Uterus (tissue), 2 donors: ENCODE measurements at regions not wholly inside any gene's neighbourhood (a gene's known extent, or its start where the extent isn't known, plus 50 kb on each side); places are given as distances from the start of the nearest gene placed in this dataset.

ENCODE experiments used
- POLR2A ChIP-seq, 2 donors: fragments of 450-650 bp; IDR thresholded peaks; one replicate each; pipeline ENCODE4 v1.6.1; 2016; ENCODE audit warnings: antibody characterized with exemption in 2 of 2, mild to moderate bottlenecking in 1 of 2, moderate library complexity in 1 of 2
- TF ChIP-seq, protein P1 (sequence below), 4 experiments: fragments of 200-600 bp in 2 of 4; fragments of 450-650 bp in 2 of 4; sonication (generic) in 2 of 4; IDR thresholded peaks; one replicate each; pipeline ENCODE4 v1.5.1; 2016 to 2019; ENCODE audit warnings: antibody characterized with exemption in 4 of 4, mild to moderate bottlenecking in 2 of 4, moderate library complexity in 1 of 4

GRCh38 chr2:239599299-239599698, 198.5 kb upstream of the HDAC4 start:
- no peak for TF ChIP-seq POLR2A (IDR thresholded peaks at IDR 0.05)
- TF ChIP-seq, protein P1, sequence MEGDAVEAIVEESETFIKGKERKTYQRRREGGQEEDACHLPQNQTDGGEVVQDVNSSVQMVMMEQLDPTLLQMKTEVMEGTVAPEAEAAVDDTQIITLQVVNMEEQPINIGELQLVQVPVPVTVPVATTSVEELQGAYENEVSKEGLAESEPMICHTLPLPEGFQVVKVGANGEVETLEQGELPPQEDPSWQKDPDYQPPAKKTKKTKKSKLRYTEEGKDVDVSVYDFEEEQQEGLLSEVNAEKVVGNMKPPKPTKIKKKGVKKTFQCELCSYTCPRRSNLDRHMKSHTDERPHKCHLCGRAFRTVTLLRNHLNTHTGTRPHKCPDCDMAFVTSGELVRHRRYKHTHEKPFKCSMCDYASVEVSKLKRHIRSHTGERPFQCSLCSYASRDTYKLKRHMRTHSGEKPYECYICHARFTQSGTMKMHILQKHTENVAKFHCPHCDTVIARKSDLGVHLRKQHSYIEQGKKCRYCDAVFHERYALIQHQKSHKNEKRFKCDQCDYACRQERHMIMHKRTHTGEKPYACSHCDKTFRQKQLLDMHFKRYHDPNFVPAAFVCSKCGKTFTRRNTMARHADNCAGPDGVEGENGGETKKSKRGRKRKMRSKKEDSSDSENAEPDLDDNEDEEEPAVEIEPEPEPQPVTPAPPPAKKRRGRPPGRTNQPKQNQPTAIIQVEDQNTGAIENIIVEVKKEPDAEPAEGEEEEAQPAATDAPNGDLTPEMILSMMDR (IDR thresholded peaks at IDR 0.05) = no peak
